ENCODE measurements at regions not wholly inside any gene's neighbourhood (a gene's known extent, or its start where the extent isn't known, plus 50 kb on each side); places are given as distances from the start of the nearest gene placed in this dataset.
"Not testable (repeated sequence)": the region's sequence is repeated elsewhere in the genome, so short reads cannot be mapped to it uniquely, and the experiment has no call there.

DNA sequence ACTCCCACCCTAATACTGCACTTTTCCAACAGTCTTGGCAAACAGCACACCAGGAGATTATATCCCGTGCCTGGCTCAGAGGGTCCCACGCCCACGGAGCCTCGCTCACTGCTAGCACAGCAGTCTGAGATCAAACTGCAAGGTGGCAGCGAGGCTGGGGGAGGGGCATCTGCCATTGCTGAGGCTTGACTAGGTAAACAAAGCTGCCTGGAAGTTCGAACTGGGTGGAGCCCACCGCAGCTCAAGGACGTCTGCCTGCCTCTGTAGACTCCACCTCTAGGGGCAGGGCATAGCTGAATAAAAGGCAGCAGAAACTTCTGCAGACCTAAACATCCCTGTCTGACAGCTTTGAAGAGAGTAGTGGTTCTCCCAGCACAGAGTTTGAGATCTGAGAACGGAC, 401.9 kb upstream of the SLC30A5 start:
- not testable (repeated sequence) for DNase-seq (ENCODE audit: low read depth in 1 of 2, low spot score in 1 of 2)

GRCh38 chr5:68698025-68698940, 395.5 kb upstream of the SLC30A5 start:
- no peak for DNase-seq (ENCODE audit: low read depth in 1 of 2, low spot score in 1 of 2)

DNA sequence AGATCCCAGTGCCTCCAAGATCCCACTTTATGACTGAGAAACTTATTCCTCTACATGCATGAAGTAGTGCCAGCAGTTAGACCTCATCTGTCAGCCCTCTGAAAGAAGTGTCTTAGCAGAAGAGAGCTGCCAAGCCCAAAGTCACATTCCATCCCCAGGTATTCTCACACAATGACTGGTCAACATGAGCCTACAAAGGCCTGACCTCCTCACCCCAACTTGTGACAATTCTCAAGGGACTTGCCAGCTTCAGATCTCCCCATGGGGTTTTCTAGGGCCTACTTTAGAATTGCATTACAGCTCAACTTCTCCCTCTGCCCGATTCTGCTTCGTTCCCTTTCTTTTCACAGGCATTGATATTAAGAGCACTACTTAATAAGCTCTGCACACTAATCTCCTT, 393.8 kb upstream of the SLC30A5 start:
- no peak for DNase-seq (ENCODE audit: low read depth in 1 of 2, low spot score in 1 of 2)

- DNase-seq (ENCODE audit: low read depth in 1 of 2, low spot score in 1 of 2) = no peak
Observed at GRCh38 chr5:68707575-68707974, 386.2 kb upstream of the SLC30A5 start.

GRCh38 chr5:68708156-68708841, 385.5 kb upstream of the SLC30A5 start:
- no peak for DNase-seq (ENCODE audit: low read depth in 1 of 2, low spot score in 1 of 2)

DNA sequence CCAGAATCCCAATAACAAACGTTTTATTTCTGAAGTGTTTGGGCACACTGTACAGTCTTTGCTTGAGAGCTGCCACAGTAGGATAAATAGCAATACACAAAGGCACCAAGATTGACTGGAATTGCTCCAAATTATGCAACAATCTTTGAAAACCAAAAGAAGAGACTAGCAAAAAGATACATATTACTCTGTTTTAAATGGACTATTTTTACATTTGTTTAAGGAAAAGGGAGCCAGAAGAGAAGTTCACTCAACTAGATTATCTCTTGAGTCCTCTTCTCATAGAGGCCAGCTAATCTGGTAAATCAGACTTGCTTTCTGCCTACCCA, 385.0 kb upstream of the SLC30A5 start:
- DNase-seq (ENCODE audit: low read depth in 1 of 2, low spot score in 1 of 2) = no peak

GRCh38 chr5:68709239-68709638, 384.6 kb upstream of the SLC30A5 start:
- no peak for DNase-seq (ENCODE audit: low read depth in 1 of 2, low spot score in 1 of 2)

- no peak for DNase-seq (ENCODE audit: low read depth in 1 of 2, low spot score in 1 of 2)
Observed at GRCh38 chr5:68710514-68710913, 383.3 kb upstream of the SLC30A5 start.

DNA sequence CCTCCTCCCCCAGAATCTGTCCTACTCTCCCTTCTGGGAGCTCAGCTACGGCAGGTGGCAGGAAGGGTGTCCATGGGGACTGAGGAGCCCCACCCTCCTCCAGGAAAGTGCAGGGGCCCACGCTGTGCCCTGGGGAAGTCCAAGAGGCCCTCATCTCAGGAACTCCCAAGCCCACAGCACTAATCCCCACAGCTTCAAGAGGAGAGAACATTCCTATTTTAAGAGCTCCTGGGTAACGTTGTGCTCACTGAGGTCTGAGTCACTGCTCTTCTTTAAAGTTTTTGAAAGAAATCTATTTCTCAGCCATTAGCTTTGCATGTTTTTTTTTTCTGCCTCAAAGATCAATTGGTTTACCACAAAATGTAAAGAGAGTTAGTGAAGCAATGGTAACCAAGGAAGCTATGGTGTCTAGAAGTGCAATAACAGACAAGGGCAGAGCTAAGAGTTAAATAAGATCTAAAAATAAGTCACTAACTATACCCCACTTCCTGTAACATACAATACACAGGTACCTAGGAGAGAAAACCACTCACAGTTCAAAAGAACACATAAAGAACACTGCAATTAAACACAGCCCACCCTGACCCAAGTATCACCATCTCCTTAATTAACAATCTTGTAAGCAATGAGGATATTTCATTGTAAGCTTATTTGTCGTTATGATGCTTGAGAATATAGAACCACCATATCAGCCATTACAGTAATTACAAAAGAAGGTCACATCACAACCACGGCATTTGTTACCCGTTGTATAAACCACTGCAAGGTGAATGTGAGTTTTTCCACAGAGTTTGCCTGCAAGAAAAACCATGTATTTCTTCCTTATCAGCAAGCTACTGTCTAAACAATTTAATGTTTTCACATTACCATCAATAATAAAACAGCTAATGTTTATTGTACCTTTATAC, 382.3 kb upstream of the SLC30A5 start:
- no peak for DNase-seq (ENCODE audit: low read depth in 1 of 2, low spot score in 1 of 2)

DNA sequence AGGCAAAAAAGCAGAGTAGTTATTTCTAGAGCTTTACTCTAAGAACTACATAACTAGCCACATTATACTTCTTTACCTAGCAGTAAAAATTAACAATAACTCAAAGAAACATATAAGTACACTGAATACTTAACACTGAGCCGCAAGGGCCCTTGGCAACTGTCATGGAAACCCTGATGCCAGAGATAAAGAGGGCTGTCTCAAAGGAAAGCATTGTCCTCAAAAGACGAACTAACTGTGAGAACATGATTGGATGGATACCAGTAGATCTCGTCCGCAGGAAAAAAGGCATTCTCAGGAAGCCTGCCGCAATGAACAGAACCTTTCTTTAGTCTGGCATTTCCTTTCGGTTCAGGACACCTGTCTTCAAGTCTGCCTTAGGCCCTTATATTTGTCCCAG, 379.0 kb upstream of the SLC30A5 start:
- no peak for DNase-seq (ENCODE audit: low read depth in 1 of 2, low spot score in 1 of 2)

DNA sequence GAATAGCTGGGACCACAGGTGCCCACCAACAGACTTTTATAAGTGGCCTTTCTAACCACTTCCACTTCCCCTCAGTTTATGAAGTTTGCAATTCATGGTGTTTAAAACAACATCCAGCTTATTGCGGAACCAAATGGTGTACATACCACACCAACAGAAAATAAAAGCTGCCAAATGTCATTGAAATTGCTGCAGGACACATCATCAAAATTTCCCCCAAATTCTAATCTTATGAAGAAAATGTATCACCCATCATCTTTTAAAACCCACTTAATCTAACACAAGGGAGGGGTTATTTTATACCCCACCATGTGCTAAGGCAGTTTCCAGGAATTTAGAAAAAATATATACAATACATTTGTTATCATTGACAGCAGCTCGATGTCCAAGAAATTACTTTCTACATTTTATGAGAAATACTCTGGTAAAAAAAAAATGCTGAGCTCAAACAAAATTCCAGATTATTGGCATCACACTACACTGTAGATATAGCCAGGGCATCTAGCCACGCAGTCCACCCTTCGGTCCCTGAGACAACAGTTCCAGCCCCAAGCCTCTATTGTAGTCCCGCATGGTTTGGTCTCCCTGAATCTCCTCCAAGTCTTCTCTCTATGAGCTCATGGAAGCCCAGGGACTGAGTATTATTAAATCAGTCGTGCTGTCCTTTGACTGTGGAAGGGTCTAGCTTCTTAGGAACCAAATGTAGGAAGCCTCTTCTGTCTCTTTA, 372.8 kb upstream of the SLC30A5 start:
- DNase-seq (ENCODE audit: low read depth in 1 of 2, low spot score in 1 of 2) = no peak

GRCh38 chr5:68722357-68722756, 371.5 kb upstream of the SLC30A5 start:
- no peak for DNase-seq (ENCODE audit: low read depth in 1 of 2, low spot score in 1 of 2)

GRCh38 chr5:68725905-68726683, 367.7 kb upstream of the SLC30A5 start:
- DNase-seq (ENCODE audit: low read depth in 1 of 2, low spot score in 1 of 2) = no peak

DNA sequence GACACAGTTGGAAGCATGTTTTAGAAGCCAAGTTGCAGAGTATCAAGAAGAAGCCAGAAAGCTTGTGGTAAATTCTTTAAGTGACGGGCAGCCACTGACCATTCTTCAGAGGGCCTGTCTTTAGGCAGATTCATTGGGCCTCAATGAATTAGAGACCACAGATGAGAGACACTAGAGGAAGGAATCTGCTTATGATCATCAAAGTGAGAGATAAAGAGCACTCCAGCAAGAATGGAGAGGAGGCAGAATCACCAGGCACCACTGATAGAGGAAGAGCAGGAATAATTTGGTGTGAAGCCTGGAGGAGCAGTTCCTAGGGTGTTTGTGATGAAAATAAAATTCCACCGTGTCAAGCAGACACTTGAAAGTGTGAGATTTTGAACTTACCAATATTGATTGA, 365.9 kb upstream of the SLC30A5 start:
- DNase-seq (ENCODE audit: low read depth in 1 of 2, low spot score in 1 of 2) = no peak

DNA sequence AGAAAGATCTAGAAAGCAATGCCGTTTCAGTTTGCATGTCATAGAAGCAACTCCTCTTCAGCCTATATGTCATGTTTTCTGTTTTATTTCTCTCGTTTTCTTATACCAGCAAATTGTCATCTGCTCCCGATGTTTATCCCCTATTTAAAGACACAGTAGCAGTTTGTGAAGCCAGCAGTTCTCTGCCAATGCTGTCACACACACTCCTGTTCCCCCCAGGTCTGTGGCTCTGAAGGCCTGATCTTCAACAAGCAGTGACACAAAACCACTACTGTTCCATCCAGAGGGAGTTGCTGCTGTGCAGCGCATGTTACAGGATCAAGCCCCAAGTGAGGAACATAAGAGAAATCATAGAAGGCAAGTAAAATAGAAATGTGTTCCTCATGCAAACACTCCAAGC, 364.1 kb upstream of the SLC30A5 start:
- no peak for DNase-seq (ENCODE audit: low read depth in 1 of 2, low spot score in 1 of 2)

DNA sequence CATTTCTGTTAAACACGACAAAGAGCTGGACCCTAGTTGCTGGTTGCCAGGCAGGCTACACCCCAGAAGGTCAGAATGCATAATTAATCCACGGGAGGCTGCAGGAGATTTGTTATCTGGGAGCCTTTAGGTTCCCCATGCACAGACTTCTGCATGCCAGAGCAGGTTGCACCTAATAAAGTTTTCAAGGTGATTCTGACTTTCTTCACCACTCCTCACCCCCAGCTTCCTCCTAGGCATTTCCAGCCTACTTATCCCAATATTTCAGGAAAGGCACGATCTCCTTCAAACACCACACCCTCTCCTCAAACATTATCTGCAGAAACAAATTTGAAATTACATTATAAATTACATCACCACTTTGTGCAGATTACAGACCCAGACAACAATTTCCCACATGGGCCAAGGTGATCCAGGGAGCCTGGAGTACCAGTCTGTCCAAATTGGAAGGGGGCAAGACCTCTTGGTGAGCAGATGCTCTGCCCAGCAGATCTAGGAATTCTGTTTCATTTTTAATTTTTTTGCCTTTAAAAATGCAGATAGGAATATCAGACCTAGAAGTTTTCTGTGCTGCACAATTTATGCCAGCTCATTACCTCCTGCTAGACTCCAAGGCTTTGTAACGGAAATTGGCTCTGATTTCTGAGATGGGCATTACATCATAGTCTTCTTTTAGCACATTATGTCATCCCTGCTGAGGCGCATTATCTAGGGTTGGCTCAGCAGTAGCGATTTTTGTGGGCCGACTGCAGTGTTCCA, 363.4 kb upstream of the SLC30A5 start:
- DNase-seq (ENCODE audit: low read depth in 1 of 2, low spot score in 1 of 2) = no peak

DNA sequence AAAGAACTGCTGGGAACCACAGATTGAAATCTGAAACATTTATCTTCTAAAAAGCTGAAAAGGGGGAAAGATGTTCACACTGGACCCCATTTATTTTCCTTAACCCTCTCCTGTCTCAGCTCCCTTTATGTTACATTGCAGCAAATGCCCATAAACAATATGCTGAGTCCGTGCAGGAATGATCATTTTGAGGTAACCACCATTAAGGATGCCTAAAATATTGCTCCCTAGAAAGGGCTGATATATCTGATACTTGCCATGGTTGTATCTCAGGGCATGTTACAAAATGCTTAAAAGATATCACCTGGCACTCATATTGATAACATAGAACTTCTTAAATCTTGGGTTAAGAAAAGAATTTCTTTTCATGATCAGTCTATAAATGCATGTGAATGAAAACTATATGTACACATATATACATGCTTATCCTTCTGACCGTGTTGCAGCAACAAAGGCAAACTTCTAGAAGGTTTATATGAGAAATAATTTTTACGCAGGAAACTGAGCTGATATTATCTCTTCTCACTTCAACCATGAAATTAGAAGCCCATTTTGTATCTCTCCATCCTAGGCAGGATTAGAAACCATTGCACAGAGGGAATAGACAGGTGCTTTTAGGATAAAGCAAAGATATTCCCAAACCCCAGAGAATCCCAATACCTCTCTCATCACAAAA, 362.7 kb upstream of the SLC30A5 start:
- no peak for DNase-seq (ENCODE audit: low read depth in 1 of 2, low spot score in 1 of 2)

GRCh38 chr5:68732251-68732650, 361.6 kb upstream of the SLC30A5 start:
- DNase-seq (ENCODE audit: low read depth in 1 of 2, low spot score in 1 of 2) = no peak

DNA sequence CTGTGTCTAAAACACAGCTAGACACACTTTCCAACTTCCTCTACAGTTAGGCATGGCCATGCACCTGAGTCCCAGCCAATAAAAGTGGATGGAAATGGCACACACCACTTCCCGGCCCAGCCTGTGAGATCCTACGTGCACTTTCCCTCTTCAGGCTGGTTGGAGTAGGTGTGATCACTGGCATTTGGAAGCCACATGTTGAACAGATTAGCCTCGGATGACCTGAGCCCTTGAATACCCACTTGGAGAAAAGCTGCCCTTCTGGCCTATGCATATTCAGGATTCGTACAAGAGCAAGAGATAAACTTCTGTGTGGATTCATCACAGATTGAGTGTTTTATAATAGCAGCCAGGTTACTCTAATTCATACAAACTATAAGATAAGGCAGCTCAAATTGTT, 359.0 kb upstream of the SLC30A5 start:
- no peak for DNase-seq (ENCODE audit: low read depth in 1 of 2, low spot score in 1 of 2)
